ENCODE measurements at regions not wholly inside any gene's neighbourhood (a gene's known extent, or its start where the extent isn't known, plus 50 kb on each side); places are given as distances from the start of the nearest gene placed in this dataset.

DNA sequence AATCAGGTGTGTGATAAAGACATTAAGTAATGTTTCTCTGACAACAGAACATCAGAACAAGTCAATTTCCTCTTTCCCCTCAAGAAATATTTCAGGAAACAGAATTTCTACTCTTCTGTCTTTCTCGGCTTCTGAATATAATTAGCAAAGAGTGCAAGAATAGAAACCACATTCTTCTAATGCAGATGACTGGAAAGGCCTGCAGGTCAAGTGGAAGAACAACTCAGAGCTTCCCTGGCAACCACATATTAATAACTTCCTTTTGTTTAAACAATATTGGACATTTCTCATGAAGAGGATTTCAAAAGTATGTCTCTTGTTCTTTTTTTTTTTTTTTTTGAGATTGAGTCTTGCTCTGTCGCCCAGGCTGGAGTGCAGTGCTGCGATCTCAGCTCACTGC is 225.5 kb downstream of the PARM1 start:
- TF ChIP-seq, protein P1, sequence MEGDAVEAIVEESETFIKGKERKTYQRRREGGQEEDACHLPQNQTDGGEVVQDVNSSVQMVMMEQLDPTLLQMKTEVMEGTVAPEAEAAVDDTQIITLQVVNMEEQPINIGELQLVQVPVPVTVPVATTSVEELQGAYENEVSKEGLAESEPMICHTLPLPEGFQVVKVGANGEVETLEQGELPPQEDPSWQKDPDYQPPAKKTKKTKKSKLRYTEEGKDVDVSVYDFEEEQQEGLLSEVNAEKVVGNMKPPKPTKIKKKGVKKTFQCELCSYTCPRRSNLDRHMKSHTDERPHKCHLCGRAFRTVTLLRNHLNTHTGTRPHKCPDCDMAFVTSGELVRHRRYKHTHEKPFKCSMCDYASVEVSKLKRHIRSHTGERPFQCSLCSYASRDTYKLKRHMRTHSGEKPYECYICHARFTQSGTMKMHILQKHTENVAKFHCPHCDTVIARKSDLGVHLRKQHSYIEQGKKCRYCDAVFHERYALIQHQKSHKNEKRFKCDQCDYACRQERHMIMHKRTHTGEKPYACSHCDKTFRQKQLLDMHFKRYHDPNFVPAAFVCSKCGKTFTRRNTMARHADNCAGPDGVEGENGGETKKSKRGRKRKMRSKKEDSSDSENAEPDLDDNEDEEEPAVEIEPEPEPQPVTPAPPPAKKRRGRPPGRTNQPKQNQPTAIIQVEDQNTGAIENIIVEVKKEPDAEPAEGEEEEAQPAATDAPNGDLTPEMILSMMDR (IDR thresholded peaks at IDR 0.05), result no peak
- no peak for TF ChIP-seq EZH2 (IDR thresholded peaks at IDR 0.05; ENCODE audit: borderline replicate concordance, insufficient read depth, low read depth, low read length, poor library complexity, severe bottlenecking)
